Loucy (cell line): ENCODE measurements at regions not wholly inside any gene's neighbourhood (a gene's known extent, or its start where the extent isn't known, plus 50 kb on each side); places are given as distances from the start of the nearest gene placed in this dataset.

Source experiments
- H2AFZ ChIP-seq: fragments of 200-600 bp; sonication (generic); 2 replicates; pipeline ENCODE4 v1.6.0; 2016; ENCODE audit warnings: antibody characterized with exemption, mild to moderate bottlenecking, low read length, moderate library complexity
- H3F3A ChIP-seq: fragments of 200-600 bp; 2 replicates; pipeline ENCODE4 v1.6.0; 2016; ENCODE audit warnings: antibody characterized with exemption, low read depth, mild to moderate bottlenecking
- H3K27me3 ChIP-seq: fragments of 200-600 bp; sonication (generic); 2 replicates; pipeline ENCODE4 v1.6.1; 2014; ENCODE audit warnings: low read length, mild to moderate bottlenecking; ENCODE audit not compliant: insufficient read depth, poor library complexity, severe bottlenecking
- H3K36me3 ChIP-seq: fragments of 200-600 bp; sonication (generic); 2 replicates; pipeline ENCODE4 v1.6.1; 2016; ENCODE audit warnings: low read length; ENCODE audit not compliant: insufficient read depth
- H3K4me1 ChIP-seq: fragments of 200-600 bp; sonication (generic); 2 replicates; pipeline ENCODE4 v1.5.1; 2014; ENCODE audit warnings: low read length, mild to moderate bottlenecking; ENCODE audit not compliant: insufficient read depth, poor library complexity, severe bottlenecking
- H3K4me2 ChIP-seq: fragments of 200-600 bp; sonication (generic); 2 replicates; pipeline ENCODE4 v1.6.0; 2014; ENCODE audit warnings: antibody characterized with exemption, low read length, low read depth, mild to moderate bottlenecking; ENCODE audit not compliant: poor library complexity, severe bottlenecking
- H3K4me3 ChIP-seq: fragments of 200-600 bp; sonication (generic); 2 replicates; pipeline ENCODE4 v1.5.1; 2014; ENCODE audit warnings: low read length, mild to moderate bottlenecking, mixed read lengths; ENCODE audit not compliant: poor library complexity, severe bottlenecking
- H3K79me2 ChIP-seq: fragments of 200-600 bp; sonication (generic); 2 replicates; pipeline ENCODE4 v1.6.1; 2014; ENCODE audit warnings: low read length; ENCODE audit not compliant: insufficient read depth
- H3K9ac ChIP-seq: fragments of 200-600 bp; sonication (generic); 2 replicates; pipeline ENCODE4 v1.6.0; 2014; ENCODE audit warnings: mild to moderate bottlenecking, low read depth, low read length, moderate library complexity; ENCODE audit not compliant: poor library complexity, severe bottlenecking
- H3K9me2 ChIP-seq: fragments of 200-600 bp; sonication (generic); replicated peaks from 2 replicates; pipeline ENCODE4 v1.6.1; 2016; ENCODE audit warnings: low read depth, low read length, mixed read lengths
- H3K9me3 ChIP-seq: fragments of 200-600 bp; sonication (generic); 2 replicates; pipeline ENCODE4 v1.6.1; 2014; ENCODE audit warnings: mild to moderate bottlenecking, antibody characterized with exemption, low read length, low read depth; ENCODE audit not compliant: insufficient read depth
- H4K20me1 ChIP-seq: fragments of 200-600 bp; sonication (generic); 2 replicates; pipeline ENCODE4 v1.6.0; 2014; ENCODE audit warnings: antibody characterized with exemption, low read length, mild to moderate bottlenecking; ENCODE audit not compliant: insufficient read depth, poor library complexity, severe bottlenecking
- CTCF ChIP-seq: fragments of 200-600 bp; sonication (generic); conservative IDR thresholded peaks from 2 replicates; pipeline ENCODE4 v1.5.1; 2014; ENCODE audit warnings: mild to moderate bottlenecking, antibody characterized with exemption, low read length
- EZH2phosphoT487 ChIP-seq: fragments of 200-600 bp; IDR thresholded peaks from 2 replicates; pipeline ENCODE4 v1.6.1; 2018; ENCODE audit warnings: antibody characterized with exemption, mild to moderate bottlenecking, moderate library complexity, borderline replicate concordance

GRCh38 chr6:48249071-48249470 is 138.1 kb upstream of the PTCHD4 start:
- Histone ChIP-seq H3K9me3 (no peaks in the 10 kb centered on the region), H3F3A (no peaks in the 10 kb centered on the region), H3K27me3 (no peaks in the 10 kb centered on the region), H4K20me1 (no peaks in the 10 kb centered on the region), H3K9me2 (no peaks in the 10 kb centered on the region), H3K79me2 (no peaks in the 10 kb centered on the region), H3K4me3 (no peak overlapping the region), H3K4me1 (no peaks in the 10 kb centered on the region), H3K36me3 (no peaks in the 10 kb centered on the region), H3K4me2 (no peak overlapping the region), H3K9ac (no peak overlapping the region), H2AFZ (no peak overlapping the region)
- TF ChIP-seq EZH2phosphoT487 (no peak), CTCF (no peak)

- Histone ChIP-seq H3K4me3 (no peak overlapping the region), H3K9ac (no peak overlapping the region), H3K4me1 (no peaks in the 10 kb centered on the region), H3K9me3 (no peaks in the 10 kb centered on the region), H3K79me2 (no peaks in the 10 kb centered on the region), H3K9me2 (no peaks in the 10 kb centered on the region), H4K20me1 (no peaks in the 10 kb centered on the region), H3F3A (no peaks in the 10 kb centered on the region), H3K36me3 (no peaks in the 10 kb centered on the region), H3K27me3 (no peaks in the 10 kb centered on the region), H3K4me2 (no peak overlapping the region), H2AFZ (no peak overlapping the region)
- TF ChIP-seq CTCF (no peak), EZH2phosphoT487 (no peak)
Observed at GRCh38 chr6:48243071-48243470, 132.1 kb upstream of the PTCHD4 start.

- Histone ChIP-seq H3K9ac (no peak overlapping the region), H3K36me3 (no peaks in the 10 kb centered on the region), H3K9me3 (no peaks in the 10 kb centered on the region), H3K4me2 (no peak overlapping the region), H3K4me3 (no peak overlapping the region), H2AFZ (no peak overlapping the region), H3K4me1 (no peaks in the 10 kb centered on the region), H3K79me2 (no peaks in the 10 kb centered on the region), H3K9me2 (no peaks in the 10 kb centered on the region), H4K20me1 (no peaks in the 10 kb centered on the region), H3F3A (no peaks in the 10 kb centered on the region), H3K27me3 (no peaks in the 10 kb centered on the region)
- no peak for TF ChIP-seq CTCF
- TF ChIP-seq EZH2phosphoT487: no peak
Observed at GRCh38 chr6:48240287-48240686, 129.3 kb upstream of the PTCHD4 start.
